Ishikawa (cell line): ENCODE measurements at regions not wholly inside any gene's neighbourhood (a gene's known extent, or its start where the extent isn't known, plus 50 kb on each side); places are given as distances from the start of the nearest gene placed in this dataset.

Experiments
- CEBPB ChIP-seq: IDR thresholded peaks from 2 replicates; pipeline ENCODE4 v1.6.1; 2012
- CREB1 ChIP-seq: IDR thresholded peaks from 2 replicates; pipeline ENCODE4 v1.6.1; 2012; ENCODE audit warnings: low read depth
- EGR1 ChIP-seq: IDR thresholded peaks from 2 replicates; pipeline ENCODE4 v1.6.1; 2012
- EP300 ChIP-seq: IDR thresholded peaks from 2 replicates; pipeline ENCODE4 v1.6.1; 2012; ENCODE audit warnings: borderline replicate concordance
- FOXM1 ChIP-seq: IDR thresholded peaks from 2 replicates; pipeline ENCODE4 v1.6.1; 2012; ENCODE audit warnings: low read depth, borderline replicate concordance
- NFIC ChIP-seq: IDR thresholded peaks from 2 replicates; pipeline ENCODE4 v1.6.1; 2012
- RAD21 ChIP-seq: IDR thresholded peaks from 2 replicates; pipeline ENCODE4 v1.6.1; 2012; ENCODE audit warnings: low read depth
- TAF1 ChIP-seq: IDR thresholded peaks from 2 replicates; pipeline ENCODE4 v1.6.1; 2012; ENCODE audit warnings: low read depth, mild to moderate bottlenecking
- TCF12 ChIP-seq: IDR thresholded peaks from 2 replicates; pipeline ENCODE4 v1.6.1; 2012; ENCODE audit warnings: low read depth
- TEAD4 ChIP-seq: IDR thresholded peaks from 2 replicates; pipeline ENCODE4 v1.6.1; 2012
- YY1 ChIP-seq: IDR thresholded peaks from 2 replicates; pipeline ENCODE4 v1.6.1; 2012; ENCODE audit warnings: low read depth
- ZBTB7A ChIP-seq: IDR thresholded peaks from 2 replicates; pipeline ENCODE4 v1.6.1; 2012; ENCODE audit warnings: low read depth
- TF ChIP-seq, protein P1 (sequence below): IDR thresholded peaks from 2 replicates; pipeline ENCODE4 v1.6.1; 2012
- TF ChIP-seq, protein P2 (sequence below): IDR thresholded peaks from 2 replicates; pipeline ENCODE4 v1.6.1; 2012
- TF ChIP-seq, protein P3 (sequence below): IDR thresholded peaks from 2 replicates; pipeline ENCODE4 v1.6.1; 2012; ENCODE audit warnings: low read depth, mild to moderate bottlenecking

GRCh38 chr2:171237751-171238505 lies 77.2 kb upstream of the TLK1 start:
- TF ChIP-seq, protein P1, sequence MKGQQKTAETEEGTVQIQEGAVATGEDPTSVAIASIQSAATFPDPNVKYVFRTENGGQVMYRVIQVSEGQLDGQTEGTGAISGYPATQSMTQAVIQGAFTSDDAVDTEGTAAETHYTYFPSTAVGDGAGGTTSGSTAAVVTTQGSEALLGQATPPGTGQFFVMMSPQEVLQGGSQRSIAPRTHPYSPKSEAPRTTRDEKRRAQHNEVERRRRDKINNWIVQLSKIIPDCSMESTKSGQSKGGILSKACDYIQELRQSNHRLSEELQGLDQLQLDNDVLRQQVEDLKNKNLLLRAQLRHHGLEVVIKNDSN = peak; percentile 39; the same call in 1 of the 2 replicates
- no peak for TF ChIP-seq RAD21

- TF ChIP-seq TAF1 = no peak
- no peak for TF ChIP-seq NFIC
- no peak for TF ChIP-seq YY1
- TF ChIP-seq CEBPB = no peak
- TF ChIP-seq, protein P2, sequence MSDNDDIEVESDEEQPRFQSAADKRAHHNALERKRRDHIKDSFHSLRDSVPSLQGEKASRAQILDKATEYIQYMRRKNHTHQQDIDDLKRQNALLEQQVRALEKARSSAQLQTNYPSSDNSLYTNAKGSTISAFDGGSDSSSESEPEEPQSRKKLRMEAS = no peak
- TF ChIP-seq, protein P3, sequence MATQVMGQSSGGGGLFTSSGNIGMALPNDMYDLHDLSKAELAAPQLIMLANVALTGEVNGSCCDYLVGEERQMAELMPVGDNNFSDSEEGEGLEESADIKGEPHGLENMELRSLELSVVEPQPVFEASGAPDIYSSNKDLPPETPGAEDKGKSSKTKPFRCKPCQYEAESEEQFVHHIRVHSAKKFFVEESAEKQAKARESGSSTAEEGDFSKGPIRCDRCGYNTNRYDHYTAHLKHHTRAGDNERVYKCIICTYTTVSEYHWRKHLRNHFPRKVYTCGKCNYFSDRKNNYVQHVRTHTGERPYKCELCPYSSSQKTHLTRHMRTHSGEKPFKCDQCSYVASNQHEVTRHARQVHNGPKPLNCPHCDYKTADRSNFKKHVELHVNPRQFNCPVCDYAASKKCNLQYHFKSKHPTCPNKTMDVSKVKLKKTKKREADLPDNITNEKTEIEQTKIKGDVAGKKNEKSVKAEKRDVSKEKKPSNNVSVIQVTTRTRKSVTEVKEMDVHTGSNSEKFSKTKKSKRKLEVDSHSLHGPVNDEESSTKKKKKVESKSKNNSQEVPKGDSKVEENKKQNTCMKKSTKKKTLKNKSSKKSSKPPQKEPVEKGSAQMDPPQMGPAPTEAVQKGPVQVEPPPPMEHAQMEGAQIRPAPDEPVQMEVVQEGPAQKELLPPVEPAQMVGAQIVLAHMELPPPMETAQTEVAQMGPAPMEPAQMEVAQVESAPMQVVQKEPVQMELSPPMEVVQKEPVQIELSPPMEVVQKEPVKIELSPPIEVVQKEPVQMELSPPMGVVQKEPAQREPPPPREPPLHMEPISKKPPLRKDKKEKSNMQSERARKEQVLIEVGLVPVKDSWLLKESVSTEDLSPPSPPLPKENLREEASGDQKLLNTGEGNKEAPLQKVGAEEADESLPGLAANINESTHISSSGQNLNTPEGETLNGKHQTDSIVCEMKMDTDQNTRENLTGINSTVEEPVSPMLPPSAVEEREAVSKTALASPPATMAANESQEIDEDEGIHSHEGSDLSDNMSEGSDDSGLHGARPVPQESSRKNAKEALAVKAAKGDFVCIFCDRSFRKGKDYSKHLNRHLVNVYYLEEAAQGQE = no peak
- no peak for TF ChIP-seq TCF12
- no peak for TF ChIP-seq EGR1
- no peak for TF ChIP-seq FOXM1
Observed at GRCh38 chr2:171235262-171235881, 74.7 kb upstream of the TLK1 start.

- TF ChIP-seq TAF1 = no peak
- no peak for TF ChIP-seq ZBTB7A
- TF ChIP-seq TCF12 = no peak
- no peak for TF ChIP-seq EP300
- TF ChIP-seq EGR1 = no peak
Observed at GRCh38 chr2:171230176-171230575, 69.5 kb upstream of the TLK1 start.

- TF ChIP-seq TEAD4 (no peak), CREB1 (no peak), FOXM1 (no peak), YY1 (no peak), TAF1 (no peak), RAD21 (no peak), ZBTB7A (no peak)
- TF ChIP-seq, protein P3 = no peak
Observed at GRCh38 chr2:171228826-171229225, 68.1 kb upstream of the TLK1 start.

- TF ChIP-seq, protein P1 = peak; percentile 68
- TF ChIP-seq, protein P3 = no peak
Observed at GRCh38 chr2:171227066-171227782, 66.5 kb upstream of the TLK1 start.
